Keratinocyte (primary cell): ENCODE measurements at regions not wholly inside any gene's neighbourhood (a gene's known extent, or its start where the extent isn't known, plus 50 kb on each side); places are given as distances from the start of the nearest gene placed in this dataset.

Source experiments
- DNase-seq: peaks from one replicate; pipeline ENCODE4 v3.0.0-alpha.2; 2011; ENCODE audit warnings: low read depth, missing footprints, low spot score
- FAIRE-seq: peaks from 2 replicates; lab custom pipeline; 2011; peaks lifted over from hg19 to GRCh38; lab: Jason Lieb, UNC
- H2AFZ ChIP-seq: 2 replicates; pipeline ENCODE4 v1.6.0; 2012; ENCODE audit warnings: low read length, control low read depth, inconsistent platforms; ENCODE audit not compliant: control insufficient read depth
- H3K27ac ChIP-seq: 2 replicates; pipeline ENCODE4 v1.5.1; 2011; ENCODE audit warnings: low read length; ENCODE audit not compliant: control insufficient read depth, insufficient read depth
- H3K27me3 ChIP-seq: 3 replicates; pipeline ENCODE4 v1.6.0; 2011; ENCODE audit warnings: low read length; ENCODE audit not compliant: control insufficient read depth, insufficient read depth; ENCODE audit errors: extremely low read depth
- H3K36me3 ChIP-seq, 2 experiments: 2 replicates in 1 of 2; 3 replicates in 1 of 2; pipeline ENCODE4 v1.5.1; 2011; ENCODE audit warnings: low read length in 2 of 2, mild to moderate bottlenecking in 1 of 2; ENCODE audit not compliant: control insufficient read depth in 2 of 2, insufficient read depth in 2 of 2; ENCODE audit errors: extremely low read depth in 1 of 2
- H3K4me1 ChIP-seq: 3 replicates; pipeline ENCODE4 v1.5.1; 2011; ENCODE audit warnings: low read length; ENCODE audit not compliant: control insufficient read depth, insufficient read depth; ENCODE audit errors: extremely low read depth
- H3K4me2 ChIP-seq: 3 replicates; pipeline ENCODE4 v1.6.0; 2011; ENCODE audit warnings: low read depth, low read length; ENCODE audit not compliant: control insufficient read depth, insufficient read depth; ENCODE audit errors: extremely low read depth
- H3K4me3 ChIP-seq, 3 experiments: fragments of 200-600 bp in 1 of 3; sonication (generic) in 1 of 3; 2 replicates in 2 of 3; 3 replicates in 1 of 3; pipeline ENCODE4 v1.5.1; 2011 to 2016; ENCODE audit warnings: low read length in 3 of 3, mild to moderate bottlenecking in 3 of 3, control low read depth in 2 of 3, inconsistent platforms in 1 of 3, low read depth in 1 of 3, mixed read lengths in 1 of 3, mixed run types in 1 of 3, moderate library complexity in 1 of 3; ENCODE audit not compliant: control insufficient read depth in 2 of 3, insufficient read depth in 2 of 3; ENCODE audit errors: extremely low read depth in 1 of 3
- H3K79me2 ChIP-seq: 2 replicates; pipeline ENCODE4 v1.6.0; 2012; ENCODE audit warnings: low read length; ENCODE audit not compliant: control insufficient read depth, insufficient read depth
- H3K9ac ChIP-seq: 3 replicates; pipeline ENCODE4 v1.6.0; 2011; ENCODE audit warnings: low read length; ENCODE audit not compliant: control insufficient read depth, insufficient read depth; ENCODE audit errors: extremely low read depth
- H3K9me1 ChIP-seq: 3 replicates; pipeline ENCODE4 v1.6.0; 2011; ENCODE audit warnings: low read length; ENCODE audit not compliant: control insufficient read depth, insufficient read depth; ENCODE audit errors: extremely low read depth
- H3K9me3 ChIP-seq: 2 replicates; pipeline ENCODE4 v1.5.1; 2012; ENCODE audit warnings: low read depth, low read length; ENCODE audit not compliant: control insufficient read depth
- H4K20me1 ChIP-seq: 3 replicates; pipeline ENCODE4 v1.6.0; 2011; ENCODE audit warnings: low read length; ENCODE audit not compliant: control insufficient read depth, insufficient read depth; ENCODE audit errors: extremely low read depth
- CTCF ChIP-seq, 3 experiments: IDR thresholded peaks in 1 of 3; conservative IDR thresholded peaks in 1 of 3; optimal IDR thresholded peaks in 1 of 3; 2 replicates in 2 of 3; 3 replicates in 1 of 3; pipeline versions ENCODE3 to v1.5.1; 2011; ENCODE audit warnings: low read length in 3 of 3, mild to moderate bottlenecking in 3 of 3, moderate library complexity in 2 of 3, control low read depth in 1 of 3, inconsistent platforms in 1 of 3; ENCODE audit not compliant: insufficient read depth in 2 of 3; ENCODE audit errors: extremely low read depth in 1 of 3
- EZH2 ChIP-seq: IDR thresholded peaks from one replicate; pipeline ENCODE4 v1.6.1; 2012; ENCODE audit warnings: inconsistent platforms, mild to moderate bottlenecking, low read length, moderate library complexity
- dilution Hi-C: fragments of 300-500 bp; cut with MboI; formaldehyde crosslinking; loops from one replicate; pipeline ENCODE4 v1.7.0; 2020; ENCODE audit warnings: low sequenced_read_pairs; ENCODE audit not compliant: extremely low pct_ligation_motif_present

- H3K27ac ChIP-seq, result no peak overlapping the region
- H3K9me1 ChIP-seq, result no peaks in the 10 kb centered on the region
- TF ChIP-seq CTCF (optimal IDR thresholded peaks at IDR 0.05 in 1 of 3, IDR thresholded peaks at IDR 0.05 in 1 of 3, conservative IDR thresholded peaks at IDR 0.05 in 1 of 3; ENCODE audit: extremely low read depth in 1 of 3, insufficient read depth in 2 of 3, low read length in 3 of 3), result no peak
- no peak for TF ChIP-seq EZH2
- H3K9ac ChIP-seq, result no peak overlapping the region
- no peaks in the 10 kb centered on the region for H3K9me3 ChIP-seq
- dilution Hi-C loops, result no loop called here
- FAIRE-seq (no peak), DNase-seq (no peak)
- no peaks in the 10 kb centered on the region for H3K27me3 ChIP-seq
- no peak overlapping the region for H3K4me2 ChIP-seq
- no peak overlapping the region for H3K4me3 ChIP-seq
- H3K79me2 ChIP-seq, result no peaks in the 10 kb centered on the region
- no peaks in the 10 kb centered on the region for H3K36me3 ChIP-seq
- H4K20me1 ChIP-seq, result no peaks in the 10 kb centered on the region
- no peaks in the 10 kb centered on the region for H3K4me1 ChIP-seq
- no peak overlapping the region for H2AFZ ChIP-seq
Observed at GRCh38 chr11:21888814-21889213, 304.1 kb upstream of the ANO5 start.

GRCh38 chr11:21892736-21893564, 299.9 kb upstream of the ANO5 start:
- Histone ChIP-seq H3K79me2 (no peaks in the 10 kb centered on the region), H2AFZ (no peak overlapping the region), H3K27me3 (no peaks in the 10 kb centered on the region), H3K4me1 (no peaks in the 10 kb centered on the region), H3K9ac (no peak overlapping the region), H3K4me2 (no peak overlapping the region), H3K9me3 (no peaks in the 10 kb centered on the region), H3K36me3 (no peaks in the 10 kb centered on the region), H3K9me1 (no peaks in the 10 kb centered on the region), H3K27ac (no peak overlapping the region), H3K4me3 (no peak overlapping the region), H4K20me1 (no peaks in the 10 kb centered on the region)
- dilution Hi-C loops, result no loop called here
- TF ChIP-seq EZH2 (no peak), CTCF (optimal IDR thresholded peaks at IDR 0.05 in 1 of 3, IDR thresholded peaks at IDR 0.05 in 1 of 3, conservative IDR thresholded peaks at IDR 0.05 in 1 of 3; ENCODE audit: extremely low read depth in 1 of 3, insufficient read depth in 2 of 3, low read length in 3 of 3) (no peak)
- no peak for FAIRE-seq
- DNase-seq, result no peak
